ENCODE measurements at regions not wholly inside any gene's neighbourhood (a gene's known extent, or its start where the extent isn't known, plus 50 kb on each side); places are given as distances from the start of the nearest gene placed in this dataset.

GRCh38 chr12:124393414-124393790 lies 98.5 kb downstream of the RFLNA start:
- DNase-seq = no peak

GRCh38 chr12:124392667-124393413 lies 97.9 kb downstream of the RFLNA start:
- DNase-seq = no peak

GRCh38 chr12:124392271-124392666 lies 97.4 kb downstream of the RFLNA start:
- DNase-seq = no peak

GRCh38 chr12:124391340-124392261 lies 96.7 kb downstream of the RFLNA start:
- DNase-seq = no peak

- no peak for DNase-seq
Observed at GRCh38 chr12:124390442-124391097, 95.7 kb downstream of the RFLNA start.

- no peak for DNase-seq
Observed at GRCh38 chr12:124389725-124390441, 95.0 kb downstream of the RFLNA start.

- peak; percentile 58 for DNase-seq
Observed at GRCh38 chr12:124389138-124389724, 94.3 kb downstream of the RFLNA start.

GRCh38 chr12:124388679-124389137 lies 93.8 kb downstream of the RFLNA start:
- peak; percentile 76 for DNase-seq

- DNase-seq = no peak
Observed at GRCh38 chr12:124388038-124388671, 93.3 kb downstream of the RFLNA start.

GRCh38 chr12:124387528-124387911 lies 92.6 kb downstream of the RFLNA start:
- DNase-seq = no peak

GRCh38 chr12:124386661-124387527 lies 92.0 kb downstream of the RFLNA start:
- no peak for DNase-seq

GRCh38 chr12:124386059-124386458 lies 91.2 kb downstream of the RFLNA start:
- no peak for DNase-seq

- no peak for DNase-seq
Observed at GRCh38 chr12:124385219-124385969, 90.5 kb downstream of the RFLNA start.

- no peak for DNase-seq
Observed at GRCh38 chr12:124384299-124384894, 89.5 kb downstream of the RFLNA start.

- no peak for DNase-seq
Observed at GRCh38 chr12:124383028-124383427, 88.1 kb downstream of the RFLNA start.

GRCh38 chr12:124381456-124382296 lies 86.8 kb downstream of the RFLNA start:
- DNase-seq = no peak

- DNase-seq = no peak
Observed at GRCh38 chr12:124380796-124381455, 86.0 kb downstream of the RFLNA start.

All from NCI-H2227 treated with DMSO at 0.1 percent for 48 hours (cell line).